ENCODE measurements at regions not wholly inside any gene's neighbourhood (a gene's known extent, or its start where the extent isn't known, plus 50 kb on each side); places are given as distances from the start of the nearest gene placed in this dataset.

GRCh38 chr2:156845806-156846558, 409.8 kb downstream of the GPD2 start:
- DNase-seq (ENCODE audit: low read depth) = no peak
- TF ChIP-seq CTCF (IDR thresholded peaks at IDR 0.05; ENCODE audit: insufficient read depth, low read depth, low read length, missing control alignments) = no peak
- H3K4me3 ChIP-seq (ENCODE audit: low read depth, low read length) = no peak overlapping the region

GRCh38 chr2:156852210-156852609, 405.3 kb upstream of the GALNT5 start:
- DNase-seq (ENCODE audit: low read depth) = no peak
- no peak overlapping the region for H3K4me3 ChIP-seq (ENCODE audit: low read depth, low read length)
- no peak for TF ChIP-seq CTCF (IDR thresholded peaks at IDR 0.05; ENCODE audit: insufficient read depth, low read depth, low read length, missing control alignments)

- DNase-seq (ENCODE audit: low read depth) = no peak
- H3K4me3 ChIP-seq (ENCODE audit: low read depth, low read length) = no peak overlapping the region
- TF ChIP-seq CTCF (IDR thresholded peaks at IDR 0.05; ENCODE audit: insufficient read depth, low read depth, low read length, missing control alignments) = no peak
Measured at GRCh38 chr2:156852681-156853080, 404.8 kb upstream of the GALNT5 start.

- H3K4me3 ChIP-seq (ENCODE audit: low read depth, low read length) = no peak overlapping the region
- no peak for TF ChIP-seq CTCF (IDR thresholded peaks at IDR 0.05; ENCODE audit: insufficient read depth, low read depth, low read length, missing control alignments)
- no peak for DNase-seq (ENCODE audit: low read depth)
Measured at GRCh38 chr2:156864325-156864724, 393.2 kb upstream of the GALNT5 start.

- DNase-seq (ENCODE audit: low read depth) = no peak
- H3K4me3 ChIP-seq (ENCODE audit: low read depth, low read length) = no peak overlapping the region
- no peak for TF ChIP-seq CTCF (IDR thresholded peaks at IDR 0.05; ENCODE audit: insufficient read depth, low read depth, low read length, missing control alignments)
Measured at GRCh38 chr2:156864753-156865152, 392.8 kb upstream of the GALNT5 start.

GRCh38 chr2:156867201-156867600, 390.3 kb upstream of the GALNT5 start:
- H3K4me3 ChIP-seq (ENCODE audit: low read depth, low read length) = no peak overlapping the region
- no peak for DNase-seq (ENCODE audit: low read depth)
- TF ChIP-seq CTCF (IDR thresholded peaks at IDR 0.05; ENCODE audit: insufficient read depth, low read depth, low read length, missing control alignments) = no peak

- no peak for DNase-seq (ENCODE audit: low read depth)
- no peak overlapping the region for H3K4me3 ChIP-seq (ENCODE audit: low read depth, low read length)
- no peak for TF ChIP-seq CTCF (IDR thresholded peaks at IDR 0.05; ENCODE audit: insufficient read depth, low read depth, low read length, missing control alignments)
Measured at GRCh38 chr2:156874707-156875106, 382.8 kb upstream of the GALNT5 start.

Data from GM12865 (cell line).